ENCODE measurements at regions not wholly inside any gene's neighbourhood (a gene's known extent, or its start where the extent isn't known, plus 50 kb on each side); places are given as distances from the start of the nearest gene placed in this dataset.
"Not testable (repeated sequence)": the region's sequence is repeated elsewhere in the genome, so short reads cannot be mapped to it uniquely, and the experiment has no call there.

GRCh38 chr7:8363407-8364015 is 69.9 kb upstream of the NXPH1 start:
- no peak overlapping the region for H3K27ac Mint-ChIP-seq (ENCODE audit: low read depth, unreplicated experiment)
- CTCF ChIA-PET, result interaction anchor here (0.5 to 1.8 kb wide), 4 partner anchors 9 to 1754 kb away, joined by 3 to 7 read pairs (median 3); no protein-coding TSS in a partner anchor
- H3K36me3 Mint-ChIP-seq (ENCODE audit: insufficient read depth, unreplicated experiment), result no peaks in the 10 kb centered on the region
- H3K27me3 Mint-ChIP-seq (ENCODE audit: insufficient read depth, unreplicated experiment), result peaks cover 41% of the 10 kb centered on the region
- TF ChIP-seq, protein P1, sequence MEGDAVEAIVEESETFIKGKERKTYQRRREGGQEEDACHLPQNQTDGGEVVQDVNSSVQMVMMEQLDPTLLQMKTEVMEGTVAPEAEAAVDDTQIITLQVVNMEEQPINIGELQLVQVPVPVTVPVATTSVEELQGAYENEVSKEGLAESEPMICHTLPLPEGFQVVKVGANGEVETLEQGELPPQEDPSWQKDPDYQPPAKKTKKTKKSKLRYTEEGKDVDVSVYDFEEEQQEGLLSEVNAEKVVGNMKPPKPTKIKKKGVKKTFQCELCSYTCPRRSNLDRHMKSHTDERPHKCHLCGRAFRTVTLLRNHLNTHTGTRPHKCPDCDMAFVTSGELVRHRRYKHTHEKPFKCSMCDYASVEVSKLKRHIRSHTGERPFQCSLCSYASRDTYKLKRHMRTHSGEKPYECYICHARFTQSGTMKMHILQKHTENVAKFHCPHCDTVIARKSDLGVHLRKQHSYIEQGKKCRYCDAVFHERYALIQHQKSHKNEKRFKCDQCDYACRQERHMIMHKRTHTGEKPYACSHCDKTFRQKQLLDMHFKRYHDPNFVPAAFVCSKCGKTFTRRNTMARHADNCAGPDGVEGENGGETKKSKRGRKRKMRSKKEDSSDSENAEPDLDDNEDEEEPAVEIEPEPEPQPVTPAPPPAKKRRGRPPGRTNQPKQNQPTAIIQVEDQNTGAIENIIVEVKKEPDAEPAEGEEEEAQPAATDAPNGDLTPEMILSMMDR (IDR thresholded peaks at IDR 0.05; ENCODE audit: unreplicated experiment), result no peak
- DNase-seq (ENCODE audit: unreplicated experiment), result peak; percentile 14
- no peaks in the 10 kb centered on the region for H3K9me3 Mint-ChIP-seq (ENCODE audit: unreplicated experiment)
- intact Hi-C loops (cut with micrococcal nuclease), result loop anchor here (2.0 to 10.0 kb wide), 2 partner anchors 53 to 89 kb away; no protein-coding TSS in a partner anchor
- no TSS peak for BruUV-seq (replicated peaks)
- no peaks in the 10 kb centered on the region for H3K4me1 Mint-ChIP-seq (ENCODE audit: insufficient read depth, unreplicated experiment)
- H3K4me3 Mint-ChIP-seq (ENCODE audit: unreplicated experiment), result no peak overlapping the region
- POLR2A ChIA-PET, result interaction anchor here (0.6 to 1.1 kb wide), 2 partner anchors 15 to 25 kb away, joined by 3 read pairs; no protein-coding TSS in a partner anchor

GRCh38 chr7:8365499-8366110 is 67.8 kb upstream of the NXPH1 start:
- DNase-seq (ENCODE audit: unreplicated experiment), result peak; percentile 57
- no TSS peak for BruUV-seq (replicated peaks)
- H3K4me1 Mint-ChIP-seq (ENCODE audit: insufficient read depth, unreplicated experiment), result no peaks in the 10 kb centered on the region
- no peak overlapping the region for H3K27ac Mint-ChIP-seq (ENCODE audit: low read depth, unreplicated experiment)
- CTCF ChIA-PET, result interaction anchor here (0.6 kb wide), 3 partner anchors 70 to 1809 kb away, joined by 3 to 4 read pairs (median 3); no protein-coding TSS in a partner anchor
- POLR2A ChIA-PET, result no interaction called here
- TF ChIP-seq, protein P1 (IDR thresholded peaks at IDR 0.05; ENCODE audit: unreplicated experiment), result peak; percentile 36
- intact Hi-C loops (cut with micrococcal nuclease), result loop anchor here (2.0 to 10.0 kb wide), 3 partner anchors 55 to 943 kb away; no protein-coding TSS in a partner anchor
- H3K4me3 Mint-ChIP-seq (ENCODE audit: unreplicated experiment), result no peak overlapping the region
- peaks cover 57% of the 10 kb centered on the region for H3K27me3 Mint-ChIP-seq (ENCODE audit: insufficient read depth, unreplicated experiment)
- H3K36me3 Mint-ChIP-seq (ENCODE audit: insufficient read depth, unreplicated experiment), result no peaks in the 10 kb centered on the region
- no peaks in the 10 kb centered on the region for H3K9me3 Mint-ChIP-seq (ENCODE audit: unreplicated experiment)

DNA sequence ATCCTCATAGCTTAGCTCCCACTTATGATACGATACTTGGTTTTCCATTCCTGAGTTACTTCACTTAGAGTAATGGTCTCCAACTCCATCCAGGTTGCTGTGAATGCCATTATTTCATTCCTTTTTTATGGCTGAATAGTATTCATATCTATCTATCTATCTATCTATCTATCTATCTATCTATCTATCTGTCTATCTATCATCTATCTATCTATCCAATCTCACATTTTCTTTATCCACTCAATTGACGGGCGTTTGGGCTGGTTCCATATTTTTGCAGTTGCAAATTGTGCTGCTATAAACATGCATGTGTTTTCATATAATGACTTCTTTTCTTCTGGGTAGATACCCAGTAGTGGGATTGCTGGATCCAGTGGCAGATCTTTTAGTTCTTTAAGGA is 65.4 kb upstream of the NXPH1 start:
- DNase-seq (ENCODE audit: unreplicated experiment); POLR2A ChIA-PET; H3K27ac Mint-ChIP-seq (ENCODE audit: low read depth, unreplicated experiment); H3K36me3 Mint-ChIP-seq (ENCODE audit: insufficient read depth, unreplicated experiment); H3K4me3 Mint-ChIP-seq (ENCODE audit: unreplicated experiment); BruUV-seq (replicated peaks); CTCF ChIA-PET; H3K9me3 Mint-ChIP-seq (ENCODE audit: unreplicated experiment); H3K4me1 Mint-ChIP-seq (ENCODE audit: insufficient read depth, unreplicated experiment): not testable (repeated sequence)
- intact Hi-C loops (cut with micrococcal nuclease), result loop anchor here (5.0 to 10.0 kb wide), 2 partner anchors 93 to 946 kb away; no protein-coding TSS in a partner anchor
- peaks cover 63% of the 10 kb centered on the region for H3K27me3 Mint-ChIP-seq (ENCODE audit: insufficient read depth, unreplicated experiment)

DNA sequence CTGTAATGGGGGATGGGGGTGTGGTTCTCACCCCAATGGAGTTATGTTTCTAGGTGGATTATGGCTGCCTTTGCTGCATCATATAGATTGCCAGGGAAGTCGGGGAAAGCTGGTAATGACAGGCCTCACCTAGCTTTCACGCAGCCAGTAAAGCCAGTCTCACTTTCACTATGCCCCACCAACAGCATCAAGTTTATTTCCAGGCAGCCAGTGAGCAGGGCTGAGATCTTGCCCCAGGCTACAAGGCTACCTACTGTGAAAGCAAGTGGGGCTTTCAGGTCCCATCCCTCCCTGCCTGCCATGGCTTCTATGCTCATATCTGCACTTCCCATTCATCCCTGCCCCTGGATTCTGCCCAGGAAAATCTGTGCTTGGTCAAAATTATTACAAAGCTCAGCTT is 61.7 kb upstream of the NXPH1 start:
- no peak overlapping the region for H3K4me3 Mint-ChIP-seq (ENCODE audit: unreplicated experiment)
- BruUV-seq (replicated peaks), result no TSS peak

More for the DNA sequence above, 61.7 kb upstream of the NXPH1 start:
- TF ChIP-seq, protein P1 (IDR thresholded peaks at IDR 0.05; ENCODE audit: unreplicated experiment), result no peak
- no peaks in the 10 kb centered on the region for H3K4me1 Mint-ChIP-seq (ENCODE audit: insufficient read depth, unreplicated experiment)
- ChIA-PET POLR2A (no interaction called here), CTCF (interaction anchor here (0.7 kb wide), 1 partner anchor 480 kb away, joined by 3 read pairs; no protein-coding TSS in a partner anchor)
- intact Hi-C loops (cut with micrococcal nuclease), result no loop called here
- H3K27ac Mint-ChIP-seq (ENCODE audit: low read depth, unreplicated experiment), result no peak overlapping the region
- H3K27me3 Mint-ChIP-seq (ENCODE audit: insufficient read depth, unreplicated experiment), result peaks cover 80% of the 10 kb centered on the region
- no peak for DNase-seq (ENCODE audit: unreplicated experiment)
- H3K36me3 Mint-ChIP-seq (ENCODE audit: insufficient read depth, unreplicated experiment), result no peaks in the 10 kb centered on the region
- H3K9me3 Mint-ChIP-seq (ENCODE audit: unreplicated experiment), result no peaks in the 10 kb centered on the region
